Brain microvascular endothelial cell (primary cell): ENCODE measurements at regions not wholly inside any gene's neighbourhood (a gene's known extent, or its start where the extent isn't known, plus 50 kb on each side); places are given as distances from the start of the nearest gene placed in this dataset.

ENCODE experiments used
- DNase-seq: peaks from one replicate; pipeline ENCODE4 v3.0.0-alpha.2; 2020
- H3K27ac ChIP-seq: fragments of 250-450 bp; sonication (Bioruptor Pico); 2 replicates; pipeline ENCODE4 v1.5.1; 2020; ENCODE audit warnings: mild to moderate bottlenecking, moderate library complexity
- H3K27me3 ChIP-seq: fragments of 250-450 bp; sonication (Bioruptor Pico); replicated peaks from 2 replicates; pipeline ENCODE4 v1.5.1; 2020; ENCODE audit warnings: mild to moderate bottlenecking
- H3K36me3 ChIP-seq: fragments of 250-450 bp; sonication (Bioruptor Pico); replicated peaks from 2 replicates; pipeline ENCODE4 v1.5.1; 2020; ENCODE audit warnings: mild to moderate bottlenecking
- H3K4me3 ChIP-seq: 2 replicates; pipeline ENCODE4 v1.5.1; 2011; ENCODE audit warnings: low read depth, mild to moderate bottlenecking, control low read depth, low read length, moderate library complexity
- CTCF ChIP-seq: IDR thresholded peaks from 2 replicates; pipeline ENCODE4 v1.5.1; 2011; ENCODE audit warnings: low read depth, mild to moderate bottlenecking, moderate library complexity, low read length, control low read depth, inconsistent platforms; ENCODE audit errors: missing control alignments
- in situ Hi-C: cut with HindIII; loops from 2 replicates; pipeline ENCODE4 v1.10.0; 2017; ENCODE audit warnings: low sequenced_read_pairs, low pct_ligation_motif_present

DNA sequence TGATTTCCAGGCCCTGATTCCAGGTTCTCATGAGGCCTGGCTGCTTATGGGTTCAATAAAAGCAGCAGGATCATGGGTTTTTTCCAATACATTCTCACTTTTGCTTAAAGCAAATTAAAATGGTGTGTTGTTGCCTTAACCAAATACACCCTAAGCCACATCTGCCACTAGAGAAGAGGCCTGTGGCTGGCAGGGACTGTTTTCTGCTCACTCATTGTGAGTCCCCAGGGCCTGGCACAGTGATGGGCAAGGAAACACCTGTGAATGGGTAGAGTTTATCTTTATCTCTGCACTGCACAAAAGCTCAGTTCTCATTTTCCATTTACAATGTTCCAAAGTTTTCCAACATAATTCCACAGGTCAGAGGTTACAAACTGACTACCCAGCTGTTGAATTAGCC is 726.0 kb downstream of the UQCRFS1 start:
- no peak for TF ChIP-seq CTCF
- no peak overlapping the region for H3K27ac ChIP-seq
- no peaks in the 10 kb centered on the region for H3K27me3 ChIP-seq
- no peaks in the 10 kb centered on the region for H3K36me3 ChIP-seq
- DNase-seq, result no peak
- in situ Hi-C loops, result no loop called here
- H3K4me3 ChIP-seq, result no peak overlapping the region

DNA sequence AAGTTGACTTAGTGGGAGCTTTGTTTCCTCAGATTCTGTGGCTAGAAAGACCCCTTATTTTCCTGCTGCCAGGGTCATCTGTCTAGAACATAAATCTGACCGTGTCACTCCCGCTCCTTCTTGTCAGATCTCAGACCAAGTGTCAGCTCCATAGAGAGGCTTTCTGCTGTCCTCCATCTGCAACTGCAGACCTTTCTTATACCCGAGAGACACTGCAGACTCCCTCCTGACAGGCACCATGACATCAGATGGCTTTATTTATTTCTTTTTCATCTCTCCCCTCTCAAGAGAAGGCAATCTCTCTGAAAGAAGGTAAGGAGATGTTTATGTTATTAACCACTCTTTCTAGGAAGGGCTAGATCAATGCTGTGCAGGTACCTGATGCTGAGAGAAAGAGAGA is 726.5 kb downstream of the UQCRFS1 start:
- no peaks in the 10 kb centered on the region for H3K27me3 ChIP-seq
- no peak for TF ChIP-seq CTCF
- no peaks in the 10 kb centered on the region for H3K36me3 ChIP-seq
- DNase-seq, result no peak
- H3K4me3 ChIP-seq, result no peak overlapping the region
- H3K27ac ChIP-seq, result no peak overlapping the region
- in situ Hi-C loops, result no loop called here

DNA sequence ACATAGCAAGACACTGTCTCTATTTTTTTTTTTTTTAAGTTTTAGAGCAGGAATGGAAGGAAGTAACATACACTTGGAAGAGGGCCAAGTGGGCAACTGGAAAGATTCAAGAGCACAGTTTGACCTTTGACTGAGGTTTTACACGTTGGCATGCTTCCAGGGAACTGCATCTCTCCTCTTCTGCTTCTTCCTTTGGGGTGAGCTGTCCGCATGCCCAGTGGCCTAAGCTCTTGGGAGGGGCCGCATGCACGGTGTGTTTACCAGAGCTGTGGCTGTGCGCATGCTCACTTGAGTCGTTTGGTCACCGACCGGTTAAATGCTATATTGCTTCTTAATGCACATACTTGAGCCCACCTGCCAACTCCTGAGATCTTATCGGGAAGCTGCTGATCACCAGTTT is 727.7 kb downstream of the UQCRFS1 start:
- DNase-seq, result no peak
- in situ Hi-C loops, result no loop called here
- TF ChIP-seq CTCF, result no peak
- H3K27me3 ChIP-seq, result no peaks in the 10 kb centered on the region
- H3K36me3 ChIP-seq, result no peaks in the 10 kb centered on the region
- no peak overlapping the region for H3K4me3 ChIP-seq
- no peak overlapping the region for H3K27ac ChIP-seq

GRCh38 chr19:28483197-28483596 is 729.8 kb downstream of the UQCRFS1 start:
- Histone ChIP-seq H3K36me3 (no peaks in the 10 kb centered on the region), H3K4me3 (no peak overlapping the region), H3K27me3 (no peaks in the 10 kb centered on the region), H3K27ac (no peak overlapping the region)
- no peak for DNase-seq
- in situ Hi-C loops, result no loop called here
- no peak for TF ChIP-seq CTCF

DNA sequence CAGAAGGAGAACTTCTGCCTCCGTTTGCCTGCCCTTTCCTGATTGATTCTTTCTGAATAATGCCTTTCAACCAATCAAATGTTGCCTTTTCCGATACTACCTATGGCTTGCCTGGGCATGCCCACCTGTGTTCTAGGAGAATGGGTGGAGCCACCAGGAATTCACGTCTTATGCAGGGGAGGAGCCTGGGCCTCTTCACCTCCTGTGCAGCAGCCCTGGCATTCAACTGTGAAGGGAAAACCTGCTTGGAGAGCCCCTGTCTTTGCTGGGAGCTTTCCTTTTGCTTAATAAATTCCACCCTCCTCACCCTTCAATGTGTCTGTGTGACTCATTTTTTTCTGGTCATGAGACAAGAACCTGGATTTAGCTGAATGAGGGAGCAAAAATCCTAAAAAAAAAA is 730.7 kb downstream of the UQCRFS1 start:
- in situ Hi-C loops, result no loop called here
- no peaks in the 10 kb centered on the region for H3K27me3 ChIP-seq
- TF ChIP-seq CTCF, result no peak
- DNase-seq, result no peak
- H3K4me3 ChIP-seq, result no peak overlapping the region
- H3K27ac ChIP-seq, result no peak overlapping the region
- no peaks in the 10 kb centered on the region for H3K36me3 ChIP-seq

DNA sequence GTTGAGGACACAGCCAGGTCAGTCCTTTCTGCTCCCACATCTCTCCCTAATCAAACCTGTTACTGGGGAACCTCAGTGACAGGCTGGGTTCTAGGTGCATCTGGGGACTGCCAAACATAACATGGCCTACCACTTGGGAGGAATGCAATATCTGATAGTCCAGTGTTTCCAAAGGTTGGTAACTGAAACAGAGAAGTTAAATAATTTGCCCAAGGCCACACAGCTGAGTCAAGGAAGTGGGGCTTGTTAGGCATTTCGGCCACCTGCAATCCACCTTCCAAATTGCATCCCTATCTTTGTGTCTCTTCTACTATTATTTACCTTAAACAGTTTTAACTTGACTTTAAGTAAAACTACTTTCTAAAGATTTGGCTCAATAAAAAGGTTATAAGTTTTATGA is 731.3 kb downstream of the UQCRFS1 start:
- H3K27me3 ChIP-seq, result no peaks in the 10 kb centered on the region
- TF ChIP-seq CTCF, result no peak
- no peak overlapping the region for H3K27ac ChIP-seq
- H3K36me3 ChIP-seq, result no peaks in the 10 kb centered on the region
- no peak overlapping the region for H3K4me3 ChIP-seq
- DNase-seq, result no peak
- in situ Hi-C loops, result no loop called here
